ENCODE measurements at regions not wholly inside any gene's neighbourhood (a gene's known extent, or its start where the extent isn't known, plus 50 kb on each side); places are given as distances from the start of the nearest gene placed in this dataset.

- TF ChIP-seq CTCF (IDR thresholded peaks at IDR 0.05; ENCODE audit: partially characterized antibody, unreplicated experiment), result no peak
- H3K36me3 Mint-ChIP-seq (ENCODE audit: unreplicated experiment), result no peaks in the 10 kb centered on the region
Measured at GRCh38 chr2:45176390-45176789, 167.1 kb upstream of the SIX2 start.

GRCh38 chr2:45173513-45173912, 164.3 kb upstream of the SIX2 start:
- H3K4me3 Mint-ChIP-seq (ENCODE audit: unreplicated experiment), result no peak overlapping the region
- H3K9me3 Mint-ChIP-seq (ENCODE audit: unreplicated experiment), result no peaks in the 10 kb centered on the region
- H3K27me3 Mint-ChIP-seq (ENCODE audit: unreplicated experiment), result peaks cover 12% of the 10 kb centered on the region

More at GRCh38 chr2:45176390-45176789, 167.1 kb upstream of the SIX2 start:
- H3K27me3 Mint-ChIP-seq (ENCODE audit: unreplicated experiment), result peaks cover 3% of the 10 kb centered on the region
- no peak overlapping the region for H3K27ac Mint-ChIP-seq (ENCODE audit: unreplicated experiment)
- H3K4me3 Mint-ChIP-seq (ENCODE audit: unreplicated experiment), result no peak overlapping the region
- H3K9me3 Mint-ChIP-seq (ENCODE audit: unreplicated experiment), result no peaks in the 10 kb centered on the region
- DNase-seq, result no peak
- no peaks in the 10 kb centered on the region for H3K4me1 Mint-ChIP-seq (ENCODE audit: low read depth, unreplicated experiment)

GRCh38 chr2:45172760-45173392, 163.6 kb upstream of the SIX2 start:
- H3K36me3 Mint-ChIP-seq (ENCODE audit: unreplicated experiment), result no peaks in the 10 kb centered on the region
- H3K27me3 Mint-ChIP-seq (ENCODE audit: unreplicated experiment), result peaks cover 16% of the 10 kb centered on the region
- peaks cover 3% of the 10 kb centered on the region for H3K4me1 Mint-ChIP-seq (ENCODE audit: low read depth, unreplicated experiment)
- DNase-seq, result no peak
- no peaks in the 10 kb centered on the region for H3K9me3 Mint-ChIP-seq (ENCODE audit: unreplicated experiment)
- H3K27ac Mint-ChIP-seq (ENCODE audit: unreplicated experiment), result no peak overlapping the region
- no peak overlapping the region for H3K4me3 Mint-ChIP-seq (ENCODE audit: unreplicated experiment)
- TF ChIP-seq CTCF (IDR thresholded peaks at IDR 0.05; ENCODE audit: partially characterized antibody, unreplicated experiment), result no peak

More at GRCh38 chr2:45173513-45173912, 164.3 kb upstream of the SIX2 start:
- TF ChIP-seq CTCF (IDR thresholded peaks at IDR 0.05; ENCODE audit: partially characterized antibody, unreplicated experiment), result no peak
- no peak overlapping the region for H3K27ac Mint-ChIP-seq (ENCODE audit: unreplicated experiment)
- H3K36me3 Mint-ChIP-seq (ENCODE audit: unreplicated experiment), result no peaks in the 10 kb centered on the region
- H3K4me1 Mint-ChIP-seq (ENCODE audit: low read depth, unreplicated experiment), result peaks cover 3% of the 10 kb centered on the region
- DNase-seq, result no peak

- peaks cover 3% of the 10 kb centered on the region for H3K4me1 Mint-ChIP-seq (ENCODE audit: low read depth, unreplicated experiment)
- H3K27ac Mint-ChIP-seq (ENCODE audit: unreplicated experiment), result no peak overlapping the region
- no peak for TF ChIP-seq CTCF (IDR thresholded peaks at IDR 0.05; ENCODE audit: partially characterized antibody, unreplicated experiment)
- H3K9me3 Mint-ChIP-seq (ENCODE audit: unreplicated experiment), result no peaks in the 10 kb centered on the region
- H3K27me3 Mint-ChIP-seq (ENCODE audit: unreplicated experiment), result peaks cover 16% of the 10 kb centered on the region
- no peak overlapping the region for H3K4me3 Mint-ChIP-seq (ENCODE audit: unreplicated experiment)
- no peaks in the 10 kb centered on the region for H3K36me3 Mint-ChIP-seq (ENCODE audit: unreplicated experiment)
- DNase-seq, result no peak
Measured at GRCh38 chr2:45172142-45172541, 162.9 kb upstream of the SIX2 start.

- no peak overlapping the region for H3K27ac Mint-ChIP-seq (ENCODE audit: unreplicated experiment)
- no peak for TF ChIP-seq CTCF (IDR thresholded peaks at IDR 0.05; ENCODE audit: partially characterized antibody, unreplicated experiment)
- H3K36me3 Mint-ChIP-seq (ENCODE audit: unreplicated experiment), result no peaks in the 10 kb centered on the region
- H3K9me3 Mint-ChIP-seq (ENCODE audit: unreplicated experiment), result no peaks in the 10 kb centered on the region
- H3K27me3 Mint-ChIP-seq (ENCODE audit: unreplicated experiment), result peaks cover 16% of the 10 kb centered on the region
- H3K4me3 Mint-ChIP-seq (ENCODE audit: unreplicated experiment), result no peak overlapping the region
- H3K4me1 Mint-ChIP-seq (ENCODE audit: low read depth, unreplicated experiment), result peaks cover 3% of the 10 kb centered on the region
- no peak for DNase-seq
Measured at GRCh38 chr2:45171136-45171501, 161.9 kb upstream of the SIX2 start.
